ENCODE measurements at regions not wholly inside any gene's neighbourhood (a gene's known extent, or its start where the extent isn't known, plus 50 kb on each side); places are given as distances from the start of the nearest gene placed in this dataset.

GRCh38 chr2:14303366-14304115 lies 329.0 kb upstream of the LRATD1 start:
- TF ChIP-seq EZH2phosphoT487 (IDR thresholded peaks at IDR 0.05) (no peak), CTCF (IDR thresholded peaks at IDR 0.05) (no peak)
